Stimulated activated CD4-positive, alpha-beta T cell treated with anti-CD3 and anti-CD28 coated beads, Interleukin-4, amount 100 ng/mL, for 1 hour (primary cell): ENCODE measurements at regions not wholly inside any gene's neighbourhood (a gene's known extent, or its start where the extent isn't known, plus 50 kb on each side); places are given as distances from the start of the nearest gene placed in this dataset.

Experiments used
- DNase-seq: peaks from one replicate; pipeline ENCODE4 v3.0.0-alpha.2; 2020

GRCh38 chr2:128786741-128787478 lies 468.2 kb upstream of the HS6ST1 start:
- no peak for DNase-seq

GRCh38 chr2:128787616-128788015 lies 468.9 kb upstream of the HS6ST1 start:
- DNase-seq = no peak

GRCh38 chr2:128788636-128789220 lies 470.1 kb upstream of the HS6ST1 start:
- DNase-seq = no peak

DNA sequence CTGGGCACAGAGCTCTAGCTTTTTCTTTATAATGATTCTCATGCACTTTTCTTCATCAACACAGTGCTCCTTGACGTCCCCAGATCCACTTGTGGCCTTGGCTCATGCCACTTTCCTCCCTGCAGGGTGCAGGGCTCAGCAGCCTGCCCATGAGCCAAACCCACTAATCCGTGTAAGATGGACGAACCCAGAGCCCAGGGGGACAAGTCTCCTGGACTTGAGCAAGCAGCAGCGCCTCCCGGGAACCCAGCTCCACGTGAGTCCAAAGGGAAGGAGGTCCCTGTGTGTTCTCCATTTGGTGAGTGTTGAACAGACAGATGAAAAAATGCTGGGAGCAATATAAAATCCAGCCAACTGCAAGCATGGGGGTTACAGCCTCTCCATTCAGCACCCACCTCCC lies 470.6 kb upstream of the HS6ST1 start:
- DNase-seq = no peak

- DNase-seq = no peak
Observed at GRCh38 chr2:128789776-128790455, 471.2 kb upstream of the HS6ST1 start.

DNA sequence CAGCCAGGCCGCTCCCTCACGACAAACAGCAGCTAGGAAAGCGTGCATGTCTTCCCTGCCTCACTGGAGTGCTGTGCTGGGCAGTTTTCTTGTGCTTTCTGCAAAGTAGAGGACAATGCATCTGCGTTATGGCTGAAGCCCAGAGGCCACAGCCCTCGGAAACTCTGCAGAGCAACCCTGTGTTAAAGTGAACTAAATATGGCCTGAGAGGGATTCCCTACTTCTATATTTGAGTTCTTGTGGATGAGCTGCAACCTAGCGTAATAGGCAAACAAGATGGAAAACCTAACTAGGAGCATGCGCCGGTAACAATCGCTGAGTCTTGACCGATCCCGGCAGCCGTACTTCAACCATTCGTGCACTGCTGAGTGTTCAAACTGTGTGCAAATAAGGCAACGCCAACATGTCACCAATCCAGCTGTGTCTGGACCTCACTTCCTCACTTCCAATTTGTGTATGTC lies 471.9 kb upstream of the HS6ST1 start:
- DNase-seq = no peak

- no peak for DNase-seq
Observed at GRCh38 chr2:128791120-128791984, 472.7 kb upstream of the HS6ST1 start.

GRCh38 chr2:128791985-128792320 lies 473.3 kb upstream of the HS6ST1 start:
- DNase-seq = no peak

- DNase-seq = no peak
Observed at GRCh38 chr2:128792476-128793054, 473.9 kb upstream of the HS6ST1 start.

- DNase-seq = no peak
Observed at GRCh38 chr2:128793404-128793803, 474.7 kb upstream of the HS6ST1 start.

- DNase-seq = no peak
Observed at GRCh38 chr2:128794285-128794684, 475.6 kb upstream of the HS6ST1 start.

GRCh38 chr2:128796321-128796720 lies 477.7 kb upstream of the HS6ST1 start:
- no peak for DNase-seq

DNA sequence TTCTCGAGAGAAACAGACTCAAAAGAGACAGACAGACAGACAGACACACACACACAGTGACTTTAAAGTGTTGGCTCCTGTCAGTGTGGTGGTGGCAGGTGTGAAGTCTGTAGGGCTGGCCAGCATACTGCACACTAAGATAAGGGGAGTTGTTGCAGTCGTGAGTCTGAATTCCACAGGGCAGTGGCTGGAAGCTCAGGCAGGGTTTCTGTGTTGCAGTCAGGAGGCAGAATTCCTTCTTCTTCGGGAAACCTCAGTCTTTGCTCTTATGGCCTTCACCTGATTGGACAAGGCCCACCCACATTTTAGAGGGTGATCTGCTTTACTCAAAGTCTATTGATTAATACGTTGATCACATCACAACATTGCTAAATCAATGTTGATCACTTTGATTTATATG lies 478.4 kb upstream of the HS6ST1 start:
- DNase-seq = no peak

DNA sequence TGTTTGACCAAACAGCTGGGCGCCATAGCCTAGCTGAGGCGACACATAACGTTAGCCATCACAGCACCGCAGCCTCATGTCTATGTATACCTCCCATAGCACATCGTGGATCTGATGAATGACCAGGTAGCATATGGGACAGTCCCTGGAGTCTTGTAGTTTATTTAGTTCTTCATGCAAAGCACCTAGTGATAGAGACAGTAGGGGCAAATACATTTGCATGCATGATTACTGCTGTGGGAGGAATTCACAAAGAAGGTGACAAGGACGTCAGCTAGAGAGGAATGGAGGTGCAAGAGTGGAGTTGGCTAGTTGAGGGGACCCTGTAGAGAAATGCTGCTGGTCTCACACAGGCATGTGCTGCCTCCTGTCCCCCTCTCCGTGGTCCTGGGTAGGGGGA lies 478.9 kb upstream of the HS6ST1 start:
- DNase-seq = no peak

DNA sequence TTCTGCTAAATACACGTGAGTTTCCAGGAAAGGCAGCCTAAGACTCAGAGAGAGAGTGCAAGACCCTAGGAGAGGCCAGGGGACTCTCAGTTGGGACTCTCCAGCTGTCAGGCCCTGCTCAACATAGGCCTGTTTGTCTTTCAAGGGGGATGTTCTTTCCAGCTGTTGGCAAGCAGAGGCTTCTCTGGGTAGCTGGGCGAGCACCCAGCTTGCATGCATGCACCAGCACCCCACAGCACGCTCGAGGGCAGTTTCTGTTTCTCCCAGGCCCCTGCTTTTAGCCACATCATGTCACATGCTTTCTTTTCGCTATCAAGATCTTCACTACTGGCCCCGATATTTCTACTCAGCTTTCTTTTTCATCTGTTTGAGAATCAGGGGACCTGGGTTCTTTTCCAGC lies 479.3 kb upstream of the HS6ST1 start:
- no peak for DNase-seq

DNA sequence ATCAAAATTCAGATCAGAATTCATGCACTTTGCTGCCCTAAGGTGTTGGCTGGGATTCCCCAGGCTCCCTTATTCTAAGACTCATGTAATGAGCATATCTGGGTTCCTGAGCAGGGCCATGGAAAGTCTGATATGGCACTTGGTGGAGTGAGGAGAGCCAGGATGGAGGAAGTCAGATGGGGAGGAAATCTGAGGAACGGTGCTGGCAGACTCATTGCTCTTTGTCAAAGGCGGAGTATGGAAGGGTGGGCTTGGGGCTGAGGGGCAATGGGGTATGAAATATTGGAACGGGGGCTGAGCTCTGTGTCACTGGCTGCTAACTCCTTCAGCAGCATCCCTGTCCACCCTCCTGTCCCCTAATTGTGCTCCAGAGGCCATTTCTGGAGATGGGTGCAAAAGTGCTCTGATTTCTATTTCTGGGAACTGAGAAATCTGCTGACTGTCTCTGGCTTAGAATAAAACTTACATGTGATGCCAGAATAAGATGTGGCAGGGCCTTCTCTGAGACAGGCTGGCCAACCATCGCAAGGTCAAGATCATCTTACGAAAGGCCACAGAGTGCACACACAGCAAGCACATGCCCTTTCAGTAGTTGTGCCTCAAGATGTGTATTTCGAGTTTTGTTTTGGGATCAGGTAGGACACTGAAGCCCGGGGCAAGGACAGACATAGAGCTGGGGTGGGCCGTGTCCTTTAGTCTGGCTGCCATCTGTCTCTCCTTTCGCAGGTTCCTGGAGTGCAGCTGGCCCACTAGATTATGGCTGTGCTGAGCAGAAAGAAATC lies 480.0 kb upstream of the HS6ST1 start:
- DNase-seq = no peak

- DNase-seq = no peak
Observed at GRCh38 chr2:128799284-128799552, 480.6 kb upstream of the HS6ST1 start.

GRCh38 chr2:128799730-128800129 lies 481.1 kb upstream of the HS6ST1 start:
- no peak for DNase-seq

- DNase-seq = no peak
Observed at GRCh38 chr2:128801576-128801975, 482.9 kb upstream of the HS6ST1 start.

DNA sequence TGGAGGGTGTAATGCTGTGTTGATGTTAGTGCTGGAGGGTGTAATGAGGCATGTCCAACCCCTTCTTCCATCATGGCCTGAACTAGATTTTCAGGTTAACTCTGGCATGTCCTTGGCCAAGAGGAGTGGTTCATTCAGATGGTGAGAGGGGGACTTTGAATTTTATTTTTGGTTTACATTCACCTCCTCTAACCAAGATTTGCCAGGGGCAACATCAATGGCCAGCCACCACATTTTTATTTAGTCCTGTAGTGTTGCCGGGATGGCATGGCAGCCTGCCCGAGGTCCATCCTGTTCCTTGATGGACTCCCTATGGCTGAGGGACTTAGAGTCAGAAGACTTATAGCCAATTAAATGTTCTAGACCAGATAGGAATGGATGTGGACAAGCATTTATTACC lies 484.6 kb upstream of the HS6ST1 start:
- no peak for DNase-seq

DNA sequence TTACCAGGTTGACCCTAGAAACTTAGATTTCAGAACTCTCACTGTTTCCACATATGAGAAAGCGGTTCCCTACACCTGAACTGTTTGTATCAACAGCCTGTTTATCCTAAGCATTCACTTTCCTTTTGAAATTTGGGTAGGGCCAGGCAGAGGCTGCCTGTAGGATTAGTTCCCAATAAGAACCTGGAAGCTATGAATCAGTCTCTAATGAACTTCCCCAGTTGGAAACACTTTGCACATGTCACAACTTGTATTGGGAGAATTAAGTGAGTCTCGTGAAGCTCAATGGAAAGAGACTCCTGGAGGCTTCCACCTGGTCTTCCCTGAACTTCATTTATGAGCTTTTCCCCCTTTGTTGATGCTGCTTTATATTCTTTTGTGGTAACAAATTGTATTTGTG lies 486.6 kb upstream of the HS6ST1 start:
- no peak for DNase-seq

GRCh38 chr2:128805918-128806317 lies 487.2 kb upstream of the HS6ST1 start:
- DNase-seq = no peak
